Stimulated activated CD4-positive, alpha-beta T cell treated with anti-CD3 and anti-CD28 coated beads, Interleukin-12 subunit alpha, Interleukin-12 subunit beta, amount 100 ng/mL, for 48 hours (primary cell): ENCODE measurements at regions not wholly inside any gene's neighbourhood (a gene's known extent, or its start where the extent isn't known, plus 50 kb on each side); places are given as distances from the start of the nearest gene placed in this dataset.

Experiments used
- DNase-seq, 3 donors: peaks; one replicate each; pipeline ENCODE4 v3.0.0-alpha.2; 2020; ENCODE audit warnings: low read depth in 2 of 3, low spot score in 1 of 3

DNA sequence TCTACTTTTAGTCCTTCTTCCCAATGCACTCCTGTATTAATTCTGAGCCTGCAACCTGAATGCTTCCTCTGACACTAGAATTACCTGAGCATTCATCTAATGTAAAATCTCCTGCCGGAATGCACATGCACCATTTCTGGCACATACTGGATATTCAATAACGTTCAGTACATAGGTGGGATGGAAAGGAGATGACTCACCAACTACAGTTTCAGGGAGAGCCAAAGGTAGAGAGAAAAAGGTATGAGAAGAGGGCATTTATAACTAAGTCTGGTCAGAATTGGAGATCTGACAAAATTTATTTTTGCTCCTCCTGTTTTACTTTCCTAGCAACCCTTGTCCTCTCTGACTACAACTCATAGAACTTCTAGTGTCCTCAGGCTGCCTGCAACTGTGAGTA lies 1954.1 kb upstream of the CELF4 start:
- DNase-seq: no peak

DNA sequence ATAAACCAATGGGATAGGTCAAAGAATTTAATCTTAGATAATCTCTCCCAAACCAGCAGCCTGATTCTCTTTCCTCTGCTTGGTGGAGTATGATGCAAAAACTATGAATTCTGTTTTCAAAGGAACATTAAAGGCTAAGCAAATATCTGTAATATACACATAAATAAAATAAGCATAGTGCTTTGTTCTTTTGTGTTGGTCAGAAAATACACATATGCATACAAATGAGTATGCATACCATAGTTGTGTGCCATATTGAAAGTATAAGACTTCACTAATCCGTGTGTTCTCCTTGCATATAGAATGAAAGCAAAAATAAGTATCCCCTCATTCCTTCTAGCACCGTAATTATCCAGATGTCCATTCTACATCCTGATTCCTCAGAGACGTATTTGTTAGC lies 1949.7 kb upstream of the CELF4 start:
- DNase-seq: no peak

DNA sequence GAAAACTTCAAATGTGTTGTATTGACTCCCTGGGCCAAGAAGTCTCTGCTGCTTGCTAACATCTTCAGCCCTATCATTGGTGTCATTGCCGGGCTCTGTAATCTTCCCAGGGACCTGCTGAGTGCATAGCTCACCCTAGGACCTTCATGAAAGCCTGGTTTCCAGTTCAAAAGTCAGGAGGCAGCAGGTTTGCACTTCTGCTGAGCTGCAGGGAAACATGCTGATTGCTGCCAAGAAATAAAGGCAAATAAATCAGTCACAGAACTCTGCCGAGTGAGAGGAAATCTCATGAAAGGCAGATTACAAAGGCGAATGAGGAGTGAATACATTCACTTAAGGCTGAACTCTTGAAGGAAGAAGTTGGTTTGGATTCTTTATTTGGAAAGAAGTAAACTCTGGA lies 1947.6 kb upstream of the CELF4 start:
- no peak for DNase-seq

DNA sequence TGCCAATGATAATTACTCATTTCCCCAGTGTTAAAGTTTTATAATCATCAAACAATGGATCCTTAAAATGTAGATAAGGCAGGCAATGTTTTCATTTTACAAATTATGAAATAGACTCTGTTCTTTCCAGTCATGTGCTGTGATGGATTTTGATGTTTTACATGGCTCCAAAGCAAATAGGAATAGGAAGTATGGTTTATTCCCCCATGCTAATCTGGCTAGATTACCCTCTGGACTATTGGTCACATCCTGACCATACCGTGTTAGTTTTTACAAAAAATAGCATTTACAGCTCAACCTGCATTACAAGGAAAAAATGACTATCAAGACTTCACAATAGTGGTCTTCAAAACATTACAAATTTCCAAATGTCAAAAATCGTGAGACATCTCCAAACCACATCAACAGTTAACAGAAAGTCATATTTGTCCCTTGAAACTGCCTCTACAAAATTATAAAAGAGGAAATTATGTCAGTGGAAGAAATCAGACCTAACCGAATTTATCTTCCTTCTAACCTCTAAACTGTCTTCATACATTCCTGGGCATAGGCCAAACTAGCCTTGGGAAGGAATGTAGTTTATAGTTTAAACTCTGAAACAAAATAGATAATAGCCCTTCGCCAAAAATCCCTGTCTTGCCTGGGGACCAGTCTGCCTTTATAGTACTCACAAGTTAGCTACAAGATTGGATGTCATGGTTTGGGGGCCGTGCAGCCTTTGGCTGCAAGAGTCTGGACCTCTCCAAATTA lies 1941.2 kb upstream of the CELF4 start:
- no peak for DNase-seq

DNA sequence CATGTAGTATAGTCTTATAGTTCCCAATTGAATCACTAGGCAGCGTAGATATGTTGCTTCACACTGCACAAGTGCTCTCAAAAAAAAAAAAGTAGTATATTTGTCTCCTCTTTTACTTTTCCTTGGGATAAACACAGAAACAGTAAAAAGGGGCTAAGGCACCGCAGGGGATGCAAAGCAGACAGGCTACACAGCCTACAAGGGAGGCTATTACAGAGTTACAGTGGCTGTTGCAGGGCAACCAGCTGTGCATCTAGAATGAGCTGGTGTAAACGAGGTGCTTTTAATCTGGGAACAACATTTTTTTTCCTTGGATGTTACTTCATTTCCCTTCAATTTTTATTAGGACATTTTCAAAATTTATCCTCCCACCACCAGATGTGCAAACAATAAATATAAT lies 1934.7 kb upstream of the CELF4 start:
- DNase-seq: no peak

DNA sequence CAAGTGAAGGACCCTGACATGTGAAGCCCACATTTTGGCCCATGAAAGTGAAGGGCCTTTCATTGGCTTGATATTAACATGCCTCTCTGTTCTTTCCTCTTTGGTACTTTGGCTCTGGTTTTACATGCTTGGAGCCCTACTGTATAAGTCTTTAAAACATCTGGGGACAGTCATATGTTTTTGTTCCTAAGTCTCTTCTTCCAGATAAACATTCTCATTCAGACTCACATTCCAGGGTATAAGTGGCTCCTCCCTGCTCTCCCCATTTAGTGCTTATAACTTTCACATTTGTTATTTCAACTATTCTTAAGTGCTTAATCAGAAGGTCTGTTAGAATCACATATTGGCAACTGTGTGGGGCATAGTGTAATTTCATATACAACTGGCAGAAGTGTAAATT lies 1932.2 kb upstream of the CELF4 start:
- DNase-seq: no peak

DNA sequence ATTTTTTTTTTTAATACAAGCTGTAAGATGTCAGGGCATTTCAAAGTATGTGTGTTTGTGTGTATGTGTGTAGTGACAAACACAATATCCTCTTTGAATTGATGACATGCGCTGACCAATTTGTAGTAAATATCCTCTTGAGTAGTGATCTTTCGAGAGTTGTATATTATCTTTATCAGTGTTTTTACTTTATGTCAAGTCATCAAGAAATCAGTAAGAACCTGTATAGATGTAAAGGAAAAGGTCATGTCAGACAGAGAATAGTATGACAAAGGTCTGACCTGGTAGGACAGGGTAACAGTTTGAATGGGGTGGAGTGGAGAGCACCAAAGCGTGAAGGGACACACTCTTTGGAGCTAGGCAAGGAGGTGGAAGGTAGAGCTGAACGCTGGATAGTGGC lies 1931.4 kb upstream of the CELF4 start:
- no peak for DNase-seq

DNA sequence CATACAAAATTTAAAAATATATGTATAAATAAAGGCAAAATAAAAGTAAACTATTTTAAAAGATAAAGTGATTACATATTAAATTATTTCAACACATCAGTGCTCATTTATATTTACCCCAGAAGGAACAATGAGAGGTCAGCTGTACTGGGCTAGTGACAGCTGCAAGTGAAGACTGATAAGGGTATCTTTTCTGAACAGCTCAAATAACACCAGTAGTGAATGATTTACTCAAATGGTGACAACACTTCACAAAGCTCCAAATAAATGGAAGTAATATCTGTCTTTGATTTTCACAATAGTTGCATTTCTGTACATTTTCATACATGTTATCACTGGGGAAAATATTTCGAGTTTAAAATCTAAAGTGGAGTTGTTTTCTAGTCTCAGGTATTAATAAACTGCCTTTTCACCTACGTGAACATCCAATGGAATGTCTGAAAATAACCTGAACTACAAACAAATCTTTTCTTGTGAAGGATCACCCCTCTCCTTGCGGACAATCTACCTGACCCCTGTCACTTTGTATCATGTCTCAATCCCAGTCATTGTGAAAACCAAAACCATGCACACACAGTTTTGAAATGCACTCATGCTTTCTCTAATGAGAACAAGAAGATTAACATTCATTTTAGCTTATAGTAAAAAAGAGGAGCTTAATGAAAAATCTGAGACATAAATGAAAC lies 1928.8 kb upstream of the CELF4 start:
- no peak for DNase-seq

DNA sequence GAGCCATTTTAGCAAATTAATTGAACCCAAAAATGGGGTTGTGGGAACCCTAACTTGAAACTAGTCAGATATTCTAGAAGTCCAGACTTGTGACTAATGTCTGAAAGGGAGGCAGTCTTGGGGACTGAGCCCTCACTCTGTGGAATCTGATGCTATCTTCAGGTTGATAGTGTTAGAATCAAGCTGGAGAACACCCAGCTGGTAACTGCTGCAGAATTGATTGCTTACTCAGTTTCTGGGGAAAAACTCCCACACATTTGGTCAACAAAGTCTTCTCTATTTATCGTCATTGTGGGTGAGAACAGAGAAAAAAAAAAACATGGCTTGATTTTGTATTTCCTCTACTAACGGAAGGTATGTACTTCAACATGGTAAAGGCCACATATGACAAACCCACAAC lies 1925.8 kb upstream of the CELF4 start:
- DNase-seq: no peak

DNA sequence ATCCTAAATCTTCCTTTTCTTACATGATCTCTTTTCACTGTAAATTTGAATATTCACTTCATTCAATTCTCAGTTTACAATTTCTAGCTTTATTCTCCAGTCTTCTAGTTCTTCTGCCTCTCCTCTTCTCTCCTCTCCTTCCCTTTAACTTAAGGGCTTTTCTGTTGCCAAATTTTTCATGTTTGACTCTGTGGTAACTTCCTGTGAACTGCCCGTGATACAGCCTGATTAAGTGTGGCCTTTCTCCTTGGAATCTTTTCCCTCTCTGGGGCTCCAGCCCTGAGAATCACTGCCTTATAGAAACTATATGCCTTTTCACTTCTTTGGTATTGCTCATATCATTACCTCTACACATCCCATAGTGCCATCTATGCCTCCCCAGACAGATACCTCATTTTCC lies 1923.8 kb upstream of the CELF4 start:
- no peak for DNase-seq

DNA sequence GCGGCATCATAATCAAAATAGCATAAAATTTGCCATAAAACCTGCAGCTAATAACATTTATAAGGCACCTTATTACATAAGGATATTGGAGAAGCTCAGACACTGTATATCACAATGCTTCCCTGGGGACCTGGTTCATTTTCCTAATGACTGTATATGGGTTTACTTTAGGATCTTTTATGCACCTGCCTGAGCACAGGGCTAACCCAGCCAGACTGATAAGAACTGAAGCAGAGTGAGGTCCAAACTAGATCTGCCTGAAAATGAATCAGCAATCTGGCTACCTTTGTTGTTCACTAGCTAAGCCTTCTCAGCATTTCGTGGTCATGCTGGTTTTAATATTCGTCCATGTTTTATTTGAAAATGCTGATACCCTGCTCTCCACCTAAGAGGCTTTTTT lies 1922.3 kb upstream of the CELF4 start:
- no peak for DNase-seq

DNA sequence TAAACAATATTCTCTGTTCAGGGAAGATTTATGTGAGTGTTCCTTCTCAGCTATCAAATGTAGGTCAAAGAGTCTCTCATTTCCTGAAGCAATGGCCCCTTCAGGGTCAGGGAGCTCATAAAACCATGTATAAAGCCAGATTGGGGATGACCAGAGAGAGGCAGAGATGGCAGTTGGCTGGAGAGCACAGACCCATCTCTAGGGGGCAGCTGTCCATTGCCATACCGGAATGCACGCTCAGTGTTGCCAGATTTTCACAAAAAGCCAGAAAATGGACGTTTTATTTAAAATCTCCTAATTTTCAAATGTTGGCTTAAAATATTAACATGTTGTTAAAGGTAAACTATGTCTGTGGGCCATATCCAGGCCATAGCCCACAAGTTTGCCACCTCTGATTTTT lies 1920.7 kb upstream of the CELF4 start:
- DNase-seq: no peak

DNA sequence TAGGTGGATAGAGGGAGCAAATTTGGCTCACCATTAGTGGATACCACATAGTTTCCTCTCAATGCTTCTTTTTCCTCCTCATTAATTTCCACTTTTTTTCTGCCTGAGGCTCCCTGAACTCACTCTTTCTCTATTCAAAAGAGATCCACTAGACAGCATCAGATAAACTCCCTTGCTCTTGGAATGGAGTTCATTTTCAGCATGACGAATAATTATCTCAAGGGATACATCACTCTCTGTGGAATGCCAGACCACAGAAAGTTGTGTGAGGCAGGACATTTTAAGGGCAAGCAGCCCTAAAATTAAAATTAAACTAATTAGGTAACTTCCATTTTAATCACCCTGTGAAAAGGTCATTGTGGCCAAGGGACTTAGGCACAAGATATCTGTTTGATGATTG lies 1920.1 kb upstream of the CELF4 start:
- DNase-seq: no peak

DNA sequence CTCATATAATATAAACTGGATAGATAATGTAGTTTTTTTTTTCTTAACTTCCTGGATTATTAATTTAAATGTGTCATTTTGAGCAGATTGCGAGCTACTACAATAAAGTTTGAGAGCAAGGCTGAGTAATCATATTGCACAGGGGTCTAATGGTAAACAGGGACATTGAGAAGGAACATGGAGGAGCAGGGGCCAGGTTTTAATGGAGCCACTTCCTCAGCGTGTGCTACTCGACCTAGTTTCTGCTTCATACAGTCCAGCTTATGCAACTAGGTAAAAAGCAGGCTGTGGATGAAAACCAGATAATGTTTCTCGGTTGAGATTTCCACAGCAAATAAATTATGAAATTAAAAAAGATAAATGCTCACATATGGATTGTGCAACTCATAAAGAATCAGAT lies 1915.7 kb upstream of the CELF4 start:
- DNase-seq: no peak

DNA sequence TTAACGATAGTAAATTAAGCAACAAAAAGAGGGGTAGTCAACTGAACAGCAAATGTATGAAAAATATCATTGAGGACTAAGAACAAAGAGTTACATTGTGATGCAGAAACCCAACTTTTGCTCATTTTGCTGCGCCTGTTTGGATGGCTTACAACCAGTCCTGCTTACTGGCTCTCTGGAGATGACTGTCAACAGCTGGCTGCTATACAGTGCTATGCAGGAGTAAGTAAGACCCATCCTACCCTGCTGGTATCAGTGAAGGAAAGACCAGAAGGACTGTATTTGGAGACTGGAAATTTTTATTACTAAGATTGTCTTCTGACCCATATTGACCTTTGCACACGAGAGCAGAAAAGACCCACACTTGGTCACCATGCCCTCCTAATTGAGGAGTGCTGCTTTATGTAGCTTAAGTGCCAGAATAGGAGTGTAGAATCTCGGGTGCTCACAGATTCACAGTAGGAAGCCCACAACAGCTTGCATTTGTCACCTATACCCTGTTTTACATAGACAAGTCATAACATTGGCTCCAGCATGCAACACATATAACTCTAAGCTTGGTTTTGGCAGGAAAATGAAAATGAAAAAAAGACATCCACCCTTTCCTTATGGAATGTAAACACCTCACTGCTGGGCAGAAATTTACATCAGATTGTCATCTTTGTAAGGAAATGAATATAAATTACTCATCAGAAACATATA lies 1915.0 kb upstream of the CELF4 start:
- DNase-seq: no peak

DNA sequence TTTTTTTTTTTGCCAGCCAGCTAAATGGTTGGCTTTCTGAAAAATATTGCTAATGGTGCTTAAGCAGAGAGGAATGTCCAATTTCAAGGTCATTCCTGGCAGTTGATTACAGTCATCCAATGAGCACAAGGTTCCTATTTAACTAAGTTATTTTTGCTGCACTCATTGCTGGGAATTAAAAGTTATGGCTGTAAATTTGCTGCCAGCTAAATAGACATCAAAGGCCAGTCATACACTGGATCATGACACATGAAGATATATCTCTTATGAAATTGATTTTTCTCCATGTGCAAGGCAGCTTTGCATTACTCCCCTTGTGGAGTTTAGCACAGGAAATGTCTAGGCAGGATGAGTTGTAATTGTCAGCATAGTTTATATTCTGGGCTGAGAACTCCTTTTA lies 1898.4 kb upstream of the CELF4 start:
- no peak for DNase-seq

DNA sequence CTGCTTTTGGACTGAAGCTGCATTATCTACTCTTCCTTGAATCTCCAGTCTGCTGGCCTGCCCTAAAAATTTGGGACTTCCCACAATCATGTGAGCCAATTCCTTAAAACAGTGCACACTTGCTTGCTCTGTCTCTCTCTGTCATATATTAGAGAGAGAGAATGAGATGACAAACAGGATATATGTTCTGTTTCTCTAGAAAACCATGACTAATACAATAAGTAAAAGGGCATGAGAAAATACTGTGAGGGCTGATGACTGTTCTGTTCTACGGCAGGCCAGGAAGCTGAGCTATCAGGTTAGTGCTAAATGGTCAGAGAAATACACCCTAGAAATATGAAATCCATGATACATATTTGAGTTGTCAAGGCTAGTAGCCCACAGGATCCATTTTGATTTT lies 1896.8 kb upstream of the CELF4 start:
- no peak for DNase-seq

DNA sequence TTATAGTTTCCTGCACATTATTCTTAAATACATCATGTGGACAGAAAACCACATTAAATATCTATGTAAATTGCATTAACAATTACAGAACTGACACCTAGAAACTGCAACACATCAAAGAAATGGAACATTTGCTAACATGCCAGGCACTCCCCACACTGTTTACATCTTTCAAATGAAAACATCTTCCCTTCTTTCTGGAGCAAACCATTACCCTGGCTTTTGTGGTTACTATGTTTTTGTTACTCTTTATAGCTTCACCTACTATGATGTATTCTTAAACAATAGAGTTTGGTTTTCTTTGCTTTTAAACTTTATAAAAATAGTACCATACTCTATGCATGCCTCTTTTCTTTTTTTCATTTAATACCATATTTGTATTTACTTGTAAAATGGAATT lies 1894.5 kb upstream of the CELF4 start:
- DNase-seq: no peak

DNA sequence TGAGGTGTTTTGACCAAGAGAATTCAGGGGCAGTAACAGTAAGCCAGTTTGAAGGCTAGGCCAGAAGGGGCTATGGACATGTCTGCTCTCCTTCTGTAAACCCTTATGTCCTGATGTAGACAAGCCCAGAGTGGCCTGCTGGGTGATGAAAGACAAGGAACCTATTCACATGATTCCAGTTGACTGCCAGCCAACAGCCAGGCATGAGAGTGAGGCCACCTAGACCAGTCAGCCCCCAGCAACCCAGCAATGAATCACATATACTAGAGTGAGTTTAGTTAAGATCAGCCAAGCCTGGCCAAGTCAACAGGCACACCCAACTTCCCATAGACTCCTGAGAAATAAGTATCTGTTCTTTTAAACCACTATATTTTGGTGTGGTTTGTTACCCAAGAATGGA lies 1889.7 kb upstream of the CELF4 start:
- no peak for DNase-seq

DNA sequence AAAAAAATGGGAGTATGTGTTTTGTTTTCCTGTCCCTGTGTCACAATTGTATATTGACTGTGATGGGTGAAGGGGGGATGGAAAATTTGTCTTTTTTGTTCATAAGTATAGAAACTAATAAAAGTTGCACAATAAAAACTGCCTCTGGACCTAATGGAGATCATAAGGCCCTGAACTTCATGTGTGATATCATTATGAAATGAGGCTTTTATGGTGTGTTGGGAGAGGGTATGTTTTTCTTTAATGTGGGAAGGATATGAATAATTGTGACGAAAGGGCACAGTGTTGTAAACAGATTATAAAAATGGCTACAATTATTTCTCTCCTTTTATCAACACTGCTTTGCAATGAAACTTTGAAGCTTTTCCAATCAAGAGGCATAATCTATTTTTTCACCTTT lies 1889.3 kb upstream of the CELF4 start:
- DNase-seq: no peak

DNA sequence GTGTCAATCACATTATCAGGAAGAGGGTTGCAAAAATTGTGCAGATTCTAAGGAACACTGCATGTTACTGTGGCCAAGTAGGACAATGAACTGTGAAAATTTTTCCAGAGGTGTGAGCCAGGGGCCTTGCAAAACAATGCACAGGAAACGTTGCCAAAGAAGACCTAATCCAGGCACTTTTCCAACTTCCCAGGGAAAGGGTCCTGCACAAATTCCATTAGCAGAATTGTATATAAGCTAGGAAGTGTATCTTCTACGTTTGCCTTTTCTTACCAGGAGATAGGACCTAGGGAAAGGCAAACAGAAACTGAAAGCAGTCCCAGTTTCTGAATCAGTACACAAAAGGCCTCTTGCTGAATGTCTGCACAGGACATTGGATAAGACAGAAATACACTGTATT lies 1888.3 kb upstream of the CELF4 start:
- no peak for DNase-seq

DNA sequence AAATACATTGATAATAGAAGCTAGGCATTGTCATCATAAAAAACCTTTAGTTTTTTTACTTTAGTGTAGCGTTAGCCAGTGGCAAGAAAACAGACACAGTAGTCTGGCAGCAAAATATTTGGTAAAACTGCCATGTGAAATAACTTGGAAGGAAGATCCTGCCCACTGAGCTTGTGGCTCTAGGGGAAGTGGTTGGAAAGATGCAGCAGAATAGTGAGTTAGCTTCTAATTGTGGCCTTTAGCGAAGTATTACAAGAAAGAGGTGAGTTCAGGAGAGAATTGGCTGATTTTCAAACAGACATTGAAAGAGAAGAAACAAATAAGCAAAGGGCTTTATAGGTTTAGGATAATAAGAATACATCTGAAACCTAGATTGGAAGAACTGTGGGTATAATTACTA lies 1887.8 kb upstream of the CELF4 start:
- DNase-seq: no peak

DNA sequence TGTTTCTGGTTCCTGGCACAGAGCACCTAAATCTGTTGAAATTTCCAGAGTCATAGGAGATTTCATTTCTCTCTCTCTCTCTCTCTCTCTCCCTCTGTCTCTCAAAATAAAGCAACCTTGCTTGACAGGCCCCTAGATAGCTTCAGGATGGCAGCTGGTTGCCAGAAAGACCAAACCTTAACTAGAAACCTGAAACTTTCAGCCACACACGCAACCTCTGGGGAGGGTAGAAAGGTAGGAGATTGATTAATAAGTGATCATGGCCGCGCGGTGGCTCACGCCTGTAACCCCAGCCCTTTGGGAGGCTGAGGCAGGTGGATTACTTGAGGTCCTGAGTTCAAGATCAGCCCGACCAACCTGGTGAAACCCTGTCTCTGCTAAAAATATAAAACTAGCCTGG lies 1885.4 kb upstream of the CELF4 start:
- DNase-seq: no peak
